Caco-2 (cell line): ENCODE measurements at regions not wholly inside any gene's neighbourhood (a gene's known extent, or its start where the extent isn't known, plus 50 kb on each side); places are given as distances from the start of the nearest gene placed in this dataset.

Experiments
- BruUV-seq: library from RNA; stranded (reverse); fragments of 400-500 nt; replicated peaks from 2 replicates; lab custom pipeline; 2021; lab: Mats Ljungman, UMichigan
- CTCF ChIA-PET: fragments of 300-600 bp; sonication (Branson Sonifier 250); formaldehyde crosslinking; loops from one replicate; lab custom pipeline; 2022; ENCODE audit warnings: antibody characterized with exemption; lab: Charles Lee
- POLR2A ChIA-PET: fragments of 300-600 bp; sonication (Branson Sonifier 250); formaldehyde crosslinking; loops from one replicate; lab custom pipeline; 2022; ENCODE audit warnings: antibody characterized with exemption; lab: Charles Lee
- DNase-seq, 2 experiments: peaks; one replicate each; pipeline versions ENCODE4 v3.0.0 to v3.0.0-alpha.2; 2020 to 2022
- H3K27me3 ChIP-seq: replicated peaks from 2 replicates; pipeline ENCODE4 v1.6.0; 2011; ENCODE audit warnings: low read length; ENCODE audit not compliant: control insufficient read depth, insufficient read depth
- H3K36me3 ChIP-seq: 2 replicates; pipeline ENCODE4 v1.5.1; 2011; ENCODE audit warnings: low read length; ENCODE audit not compliant: control insufficient read depth, insufficient read depth
- H3K4me1 ChIP-seq: fragments of 250-450 bp; sonication (Bioruptor Pico); 2 replicates; pipeline ENCODE4 v1.5.1; 2020; ENCODE audit warnings: mild to moderate bottlenecking
- H3K4me3 ChIP-seq: 2 replicates; pipeline ENCODE4 v1.5.1; 2011; ENCODE audit warnings: low read depth, mild to moderate bottlenecking, control low read depth, low read length
- H3K9me3 ChIP-seq: fragments of 250-450 bp; sonication (Bioruptor Pico); 2 replicates; pipeline ENCODE4 v1.5.1; 2020; ENCODE audit warnings: mild to moderate bottlenecking, moderate library complexity
- H3K27ac Mint-ChIP-seq: one replicate; pipeline ENCODE4 v1.8.0; 2022; ENCODE audit warnings: mixed read lengths; ENCODE audit not compliant: unreplicated experiment
- H3K27me3 Mint-ChIP-seq: one replicate; pipeline ENCODE4 v1.8.0; 2022; ENCODE audit warnings: mixed read lengths; ENCODE audit not compliant: insufficient read depth, unreplicated experiment
- H3K36me3 Mint-ChIP-seq: one replicate; pipeline ENCODE4 v1.8.0; 2022; ENCODE audit warnings: mild to moderate bottlenecking, mixed read lengths; ENCODE audit not compliant: insufficient read depth, unreplicated experiment
- H3K4me1 Mint-ChIP-seq: one replicate; pipeline ENCODE4 v1.8.0; 2022; ENCODE audit warnings: low read depth, mixed read lengths; ENCODE audit not compliant: unreplicated experiment
- H3K4me3 Mint-ChIP-seq: one replicate; pipeline ENCODE4 v1.8.0; 2022; ENCODE audit warnings: mild to moderate bottlenecking, moderate library complexity, mixed read lengths; ENCODE audit not compliant: unreplicated experiment
- H3K9me3 Mint-ChIP-seq: one replicate; pipeline ENCODE4 v1.8.0; 2022; ENCODE audit warnings: mixed read lengths; ENCODE audit not compliant: unreplicated experiment
- intact Hi-C: fragments of 100-400 bp; cut with micrococcal nuclease; formaldehyde crosslinking; loops from one replicate; pipeline ENCODE4 v1.10.0; 2022; ENCODE audit not compliant: unreplicated experiment
- TF ChIP-seq, protein P1 (sequence below), 2 experiments: fragments of 200-600 bp in 1 of 2; IDR thresholded peaks; 1 replicate in 1 of 2; 2 replicates in 1 of 2; pipeline versions ENCODE4 v1.5.1 to v1.8.0; 2011 to 2022; ENCODE audit warnings: antibody characterized with exemption in 1 of 2, control low read depth in 1 of 2, inconsistent platforms in 1 of 2, low read depth in 1 of 2, low read length in 1 of 2, mild to moderate bottlenecking in 1 of 2, moderate library complexity in 1 of 2; ENCODE audit not compliant: insufficient read depth in 1 of 2, severe bottlenecking in 1 of 2, unreplicated experiment in 1 of 2

DNA sequence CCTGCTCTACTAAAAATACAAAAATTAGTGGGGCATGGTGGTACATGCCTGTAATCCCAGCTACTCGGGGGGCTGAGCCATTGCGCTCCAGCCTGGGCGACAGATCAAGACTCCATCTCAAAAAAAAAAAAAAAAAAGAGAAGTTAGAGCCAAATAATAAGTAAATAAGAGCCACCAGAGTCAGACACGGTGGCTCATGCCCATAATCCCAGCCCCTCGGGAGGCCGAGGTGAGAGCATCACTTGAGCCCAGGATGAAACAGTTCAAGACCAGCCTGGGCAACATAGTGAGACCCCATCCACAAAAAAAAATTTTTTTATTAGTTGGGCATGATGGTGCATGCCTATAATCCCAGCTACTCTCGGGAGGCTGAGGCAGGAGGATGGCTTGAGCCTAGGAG, 85.8 kb upstream of the LARP1 start:
- ChIA-PET POLR2A (no interaction called here), CTCF (no interaction called here)
- Mint-ChIP-seq H3K4me1 (no peaks in the 10 kb centered on the region), H3K27me3 (no peaks in the 10 kb centered on the region), H3K27ac (no peak overlapping the region), H3K4me3 (no peak overlapping the region), H3K36me3 (peaks cover 6% of the 10 kb centered on the region), H3K9me3 (peaks cover 24% of the 10 kb centered on the region)
- intact Hi-C loops, result no loop called here
- H3K27me3 ChIP-seq, result no peaks in the 10 kb centered on the region
- no peaks in the 10 kb centered on the region for H3K4me1 ChIP-seq
- BruUV-seq, result no TSS peak
- peaks cover 22% of the 10 kb centered on the region for H3K9me3 ChIP-seq
- no peaks in the 10 kb centered on the region for H3K36me3 ChIP-seq
- H3K4me3 ChIP-seq, result no peak overlapping the region
- no peak for DNase-seq
- TF ChIP-seq, protein P1, sequence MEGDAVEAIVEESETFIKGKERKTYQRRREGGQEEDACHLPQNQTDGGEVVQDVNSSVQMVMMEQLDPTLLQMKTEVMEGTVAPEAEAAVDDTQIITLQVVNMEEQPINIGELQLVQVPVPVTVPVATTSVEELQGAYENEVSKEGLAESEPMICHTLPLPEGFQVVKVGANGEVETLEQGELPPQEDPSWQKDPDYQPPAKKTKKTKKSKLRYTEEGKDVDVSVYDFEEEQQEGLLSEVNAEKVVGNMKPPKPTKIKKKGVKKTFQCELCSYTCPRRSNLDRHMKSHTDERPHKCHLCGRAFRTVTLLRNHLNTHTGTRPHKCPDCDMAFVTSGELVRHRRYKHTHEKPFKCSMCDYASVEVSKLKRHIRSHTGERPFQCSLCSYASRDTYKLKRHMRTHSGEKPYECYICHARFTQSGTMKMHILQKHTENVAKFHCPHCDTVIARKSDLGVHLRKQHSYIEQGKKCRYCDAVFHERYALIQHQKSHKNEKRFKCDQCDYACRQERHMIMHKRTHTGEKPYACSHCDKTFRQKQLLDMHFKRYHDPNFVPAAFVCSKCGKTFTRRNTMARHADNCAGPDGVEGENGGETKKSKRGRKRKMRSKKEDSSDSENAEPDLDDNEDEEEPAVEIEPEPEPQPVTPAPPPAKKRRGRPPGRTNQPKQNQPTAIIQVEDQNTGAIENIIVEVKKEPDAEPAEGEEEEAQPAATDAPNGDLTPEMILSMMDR (IDR thresholded peaks at IDR 0.05; ENCODE audit: insufficient read depth in 1 of 2, low read depth in 1 of 2, low read length in 1 of 2, severe bottlenecking in 1 of 2, unreplicated experiment in 1 of 2), result no peak

- Histone ChIP-seq H3K9me3 (peaks cover 22% of the 10 kb centered on the region), H3K4me1 (no peaks in the 10 kb centered on the region), H3K27me3 (no peaks in the 10 kb centered on the region), H3K36me3 (no peaks in the 10 kb centered on the region), H3K4me3 (no peak overlapping the region)
- no peaks in the 10 kb centered on the region for H3K4me1 Mint-ChIP-seq
- DNase-seq, result no peak
- intact Hi-C loops, result no loop called here
- H3K27ac Mint-ChIP-seq, result no peak overlapping the region
- peaks cover 38% of the 10 kb centered on the region for H3K9me3 Mint-ChIP-seq
- BruUV-seq, result no TSS peak
- ChIA-PET POLR2A (no interaction called here), CTCF (no interaction called here)
- H3K27me3 Mint-ChIP-seq, result no peaks in the 10 kb centered on the region
- peaks cover 6% of the 10 kb centered on the region for H3K36me3 Mint-ChIP-seq
- H3K4me3 Mint-ChIP-seq, result no peak overlapping the region
- TF ChIP-seq, protein P1 (IDR thresholded peaks at IDR 0.05; ENCODE audit: insufficient read depth in 1 of 2, low read depth in 1 of 2, low read length in 1 of 2, severe bottlenecking in 1 of 2, unreplicated experiment in 1 of 2), result no peak
Observed at GRCh38 chr5:154664869-154665268, 90.3 kb upstream of the LARP1 start.

- H3K9me3 ChIP-seq, result peaks cover 16% of the 10 kb centered on the region
- TF ChIP-seq, protein P1 (IDR thresholded peaks at IDR 0.05; ENCODE audit: insufficient read depth in 1 of 2, low read depth in 1 of 2, low read length in 1 of 2, severe bottlenecking in 1 of 2, unreplicated experiment in 1 of 2), result no peak
- H3K9me3 Mint-ChIP-seq, result peaks cover 29% of the 10 kb centered on the region
- H3K36me3 ChIP-seq, result no peaks in the 10 kb centered on the region
- BruUV-seq, result no TSS peak
- H3K4me3 ChIP-seq, result no peak overlapping the region
- H3K4me3 Mint-ChIP-seq, result no peak overlapping the region
- H3K4me1 Mint-ChIP-seq, result no peaks in the 10 kb centered on the region
- peaks cover 6% of the 10 kb centered on the region for H3K36me3 Mint-ChIP-seq
- no peaks in the 10 kb centered on the region for H3K4me1 ChIP-seq
- DNase-seq, result no peak
- ChIA-PET POLR2A (no interaction called here), CTCF (no interaction called here)
- H3K27me3 ChIP-seq, result no peaks in the 10 kb centered on the region
- H3K27ac Mint-ChIP-seq, result no peak overlapping the region
- intact Hi-C loops, result no loop called here
- H3K27me3 Mint-ChIP-seq, result no peaks in the 10 kb centered on the region
Observed at GRCh38 chr5:154663424-154663823, 91.8 kb upstream of the LARP1 start.
